ENCODE measurements at regions not wholly inside any gene's neighbourhood (a gene's known extent, or its start where the extent isn't known, plus 50 kb on each side); places are given as distances from the start of the nearest gene placed in this dataset.
"Not testable (repeated sequence)": the region's sequence is repeated elsewhere in the genome, so short reads cannot be mapped to it uniquely, and the experiment has no call there.

- in situ Hi-C loops (cut with HindIII; ENCODE audit: low sequenced_read_pairs): no loop called here
Observed at GRCh38 chr2:65969161-65969560, 465.8 kb upstream of the MEIS1 start.

DNA sequence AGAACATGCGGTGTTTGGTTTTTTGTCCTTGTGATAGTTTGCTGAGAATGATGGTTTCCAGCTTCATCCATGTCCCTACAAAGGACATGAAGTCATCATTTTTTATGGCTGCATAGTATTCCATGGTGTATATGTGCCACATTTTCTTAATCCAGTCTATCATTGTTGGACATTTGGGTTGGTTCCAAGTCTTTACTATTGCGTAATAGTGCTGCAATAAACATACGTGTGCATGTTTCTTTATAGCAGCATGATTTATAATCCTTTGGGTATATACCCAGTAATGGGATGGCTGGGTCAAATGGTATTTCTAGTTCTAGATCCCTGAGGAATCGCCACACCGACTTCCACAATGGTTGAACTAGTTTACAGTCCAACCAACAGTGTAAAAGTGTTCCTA is 471.6 kb upstream of the MEIS1 start:
- in situ Hi-C loops (cut with HindIII; ENCODE audit: low sequenced_read_pairs): not testable (repeated sequence)

- in situ Hi-C loops (cut with HindIII; ENCODE audit: low sequenced_read_pairs): no loop called here
Observed at GRCh38 chr2:65960953-65961352, 474.0 kb upstream of the MEIS1 start.

DNA sequence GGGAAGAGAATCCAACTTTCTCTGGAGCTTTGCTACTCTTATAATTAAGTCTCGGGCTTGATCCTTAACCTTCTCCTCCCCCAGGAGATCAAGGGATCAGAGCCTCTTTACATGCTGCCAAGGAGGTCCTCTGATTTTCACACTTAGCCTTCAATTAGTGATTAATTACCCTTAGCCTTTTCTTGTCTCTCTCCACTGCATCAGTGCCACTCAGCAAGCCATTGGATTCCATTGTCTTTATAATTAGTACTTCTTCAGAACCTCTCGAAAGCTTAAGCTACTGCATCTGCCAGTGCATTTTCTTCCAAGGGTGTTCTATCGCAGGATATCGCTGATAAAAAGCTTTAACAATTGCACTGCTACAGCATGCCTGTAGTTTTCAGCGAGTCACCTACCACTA is 477.0 kb upstream of the MEIS1 start:
- in situ Hi-C loops (cut with HindIII; ENCODE audit: low sequenced_read_pairs): no loop called here

DNA sequence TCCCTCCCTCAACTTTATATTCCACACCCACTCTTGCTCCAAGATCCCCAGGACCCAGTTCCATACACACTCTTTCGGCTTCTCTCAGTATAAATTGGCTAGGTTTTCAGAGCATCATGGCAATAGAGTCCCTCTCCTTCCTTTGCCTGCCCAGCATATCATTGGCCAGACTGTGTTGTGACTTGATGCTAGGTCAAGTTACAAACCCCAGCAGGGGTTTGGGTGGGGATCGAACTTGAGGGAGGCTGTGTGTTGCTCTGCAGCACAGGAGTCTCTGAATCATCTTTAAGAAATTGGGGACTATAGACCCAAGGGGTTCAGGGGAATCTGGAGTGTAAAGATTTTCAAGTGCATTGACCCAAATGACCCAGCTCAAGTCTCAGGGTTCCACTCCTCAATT is 477.5 kb upstream of the MEIS1 start:
- in situ Hi-C loops (cut with HindIII; ENCODE audit: low sequenced_read_pairs): no loop called here

DNA sequence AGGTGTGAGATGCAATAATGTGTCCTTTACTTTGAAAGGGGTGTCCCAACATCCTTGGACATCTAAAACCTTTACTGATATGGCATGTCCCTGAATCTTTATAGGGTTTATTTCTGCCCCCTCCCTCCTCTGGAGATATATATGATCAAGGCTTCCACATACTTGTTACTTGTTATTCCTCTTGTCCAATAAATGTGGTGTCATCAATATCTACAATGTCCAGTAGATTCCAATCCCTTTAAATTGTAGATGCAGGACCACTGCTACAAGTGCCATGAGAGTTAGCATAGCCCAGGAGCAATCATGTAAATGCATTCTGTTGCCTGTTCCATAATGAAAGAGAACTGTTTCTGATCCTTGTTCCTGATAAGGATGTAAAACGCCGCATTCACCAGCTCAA is 479.7 kb upstream of the MEIS1 start:
- in situ Hi-C loops (cut with HindIII; ENCODE audit: low sequenced_read_pairs): no loop called here

DNA sequence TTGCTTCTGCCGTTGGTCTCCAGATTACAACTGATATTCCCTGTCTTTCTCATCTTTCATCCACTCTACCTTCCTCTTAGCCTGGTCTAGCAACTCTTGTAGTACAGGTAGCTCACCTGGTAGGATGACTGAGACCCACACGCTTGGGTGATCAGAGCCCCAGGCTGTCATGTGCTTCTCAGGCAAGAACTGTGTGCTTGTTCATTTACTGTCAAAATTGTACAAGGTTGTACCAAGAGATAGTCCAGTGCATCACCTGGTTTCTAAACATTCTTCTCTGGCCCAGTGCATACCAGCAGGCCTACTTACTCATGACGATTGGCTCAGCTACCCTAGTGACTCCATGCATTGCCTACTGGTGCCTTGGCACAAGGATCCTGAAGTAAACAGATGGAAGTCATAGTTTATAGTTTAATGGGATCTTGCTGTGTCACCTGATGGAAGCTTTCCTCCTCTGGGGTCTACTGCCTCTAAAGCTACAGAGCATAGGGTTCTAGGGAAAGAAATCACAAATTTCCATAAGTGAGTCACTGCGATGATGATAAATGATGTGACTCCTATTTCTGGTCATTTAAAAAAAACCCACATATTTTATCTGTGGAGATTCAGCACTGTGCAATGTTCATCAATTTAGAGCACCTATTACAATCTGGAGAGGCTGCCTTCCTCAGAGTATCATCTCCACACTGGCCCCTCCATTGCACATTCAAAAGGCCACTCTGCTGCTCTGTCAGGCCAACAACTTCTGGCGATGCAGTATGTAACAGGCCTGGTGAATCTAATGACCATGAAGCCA is 481.8 kb upstream of the MEIS1 start:
- in situ Hi-C loops (cut with HindIII; ENCODE audit: low sequenced_read_pairs): no loop called here

- in situ Hi-C loops (cut with HindIII; ENCODE audit: low sequenced_read_pairs): no loop called here
Observed at GRCh38 chr2:65944213-65944612, 490.7 kb upstream of the MEIS1 start.

DNA sequence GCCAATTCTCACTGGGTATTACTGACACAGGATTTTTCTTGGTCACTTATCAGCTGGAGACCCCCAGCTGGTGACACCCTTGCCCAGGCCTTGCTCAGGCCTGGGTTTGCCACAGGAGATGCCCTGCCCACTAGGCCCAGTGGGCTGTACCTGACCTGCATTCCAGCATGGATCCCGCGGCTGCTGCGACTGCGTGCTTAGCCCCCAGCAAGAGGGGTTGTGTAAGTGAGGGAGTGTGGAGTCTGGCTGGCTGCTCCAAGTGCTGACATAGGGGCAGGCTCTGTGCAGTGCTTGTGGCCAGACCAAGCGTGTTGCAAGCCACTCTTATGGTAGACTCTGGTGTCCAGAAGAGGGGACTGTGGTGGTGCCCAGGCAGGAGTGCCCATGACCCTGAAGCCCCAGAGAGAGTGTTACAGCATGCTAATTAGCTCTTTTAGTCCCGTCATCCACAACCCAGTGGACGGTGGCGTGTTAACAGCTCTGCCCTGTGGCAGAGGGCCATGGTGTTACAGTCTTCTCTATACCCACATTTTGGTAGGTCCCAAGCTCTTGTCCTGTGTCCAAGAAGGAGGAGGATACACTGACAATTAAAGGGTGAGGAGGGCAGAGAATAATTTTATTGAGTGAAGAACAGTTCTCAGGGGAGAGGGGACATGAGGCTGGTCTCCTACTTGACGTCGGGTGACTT is 491.7 kb upstream of the MEIS1 start:
- in situ Hi-C loops (cut with HindIII; ENCODE audit: low sequenced_read_pairs): no loop called here

DNA sequence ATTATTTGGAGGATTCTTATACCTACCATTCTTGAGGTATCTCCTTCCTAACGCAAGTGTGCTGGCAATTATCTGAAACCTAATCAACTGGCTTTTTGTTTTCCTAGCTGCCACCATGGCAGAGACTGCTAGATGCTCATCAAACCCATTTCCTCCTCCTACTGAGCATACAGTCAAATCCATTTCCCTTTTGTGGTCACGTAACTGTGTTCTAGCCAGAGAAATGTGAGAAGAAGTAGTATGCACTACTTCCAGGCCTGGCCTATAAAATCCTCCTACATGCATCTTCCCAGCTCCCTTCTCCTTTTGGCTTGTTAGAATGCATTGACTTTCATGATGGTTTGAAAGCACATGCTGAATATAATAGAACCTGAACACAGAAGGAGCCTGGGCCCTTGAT is 494.1 kb upstream of the MEIS1 start:
- in situ Hi-C loops (cut with HindIII; ENCODE audit: low sequenced_read_pairs): no loop called here

DNA sequence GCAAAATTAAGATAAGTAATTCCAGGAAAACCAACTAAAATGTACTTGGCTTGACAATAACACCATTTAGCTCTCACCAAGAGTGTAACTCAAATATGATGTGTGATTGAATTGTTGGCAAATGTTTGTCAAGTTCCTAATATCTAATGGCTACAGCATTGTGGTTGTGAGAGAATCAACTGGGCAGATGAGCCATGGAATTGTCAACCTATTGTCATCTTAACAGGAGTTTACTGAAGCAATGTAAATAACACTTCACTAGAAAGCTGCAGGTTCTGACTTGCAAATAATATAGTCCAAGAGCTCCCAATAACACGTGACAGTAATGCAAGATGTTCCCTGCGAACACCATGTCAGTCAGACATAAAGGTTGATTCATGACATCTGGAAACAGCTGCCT is 495.2 kb upstream of the MEIS1 start:
- in situ Hi-C loops (cut with HindIII; ENCODE audit: low sequenced_read_pairs): no loop called here

GRCh38 chr2:65937379-65938160 is 497.4 kb upstream of the MEIS1 start:
- in situ Hi-C loops (cut with HindIII; ENCODE audit: low sequenced_read_pairs): no loop called here

GRCh38 chr2:65934992-65935629 is 499.8 kb upstream of the MEIS1 start:
- in situ Hi-C loops (cut with HindIII; ENCODE audit: low sequenced_read_pairs): no loop called here

- in situ Hi-C loops (cut with HindIII; ENCODE audit: low sequenced_read_pairs): no loop called here
Observed at GRCh38 chr2:65932571-65932970, 500.2 kb upstream of the SPRED2 start.

DNA sequence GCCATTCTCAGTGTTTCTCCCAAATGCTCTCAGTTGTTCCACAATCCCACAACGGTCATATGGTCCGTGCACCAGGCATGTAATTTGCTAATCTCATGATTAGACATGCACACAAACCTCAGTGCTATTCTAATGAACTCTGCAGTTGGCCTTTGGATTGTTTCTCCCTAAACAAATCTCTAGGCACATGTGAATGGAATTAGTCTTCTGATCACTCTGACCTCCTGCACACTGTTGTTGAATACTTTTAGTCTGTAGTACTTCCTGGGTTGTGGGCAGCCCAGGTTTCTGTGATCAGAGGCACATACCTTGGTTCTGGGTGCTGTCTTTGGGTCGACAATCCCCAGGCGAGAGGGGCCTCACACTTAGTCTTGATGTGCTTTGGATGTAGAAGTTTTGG is 498.7 kb upstream of the SPRED2 start:
- in situ Hi-C loops (cut with HindIII; ENCODE audit: low sequenced_read_pairs): no loop called here

DNA sequence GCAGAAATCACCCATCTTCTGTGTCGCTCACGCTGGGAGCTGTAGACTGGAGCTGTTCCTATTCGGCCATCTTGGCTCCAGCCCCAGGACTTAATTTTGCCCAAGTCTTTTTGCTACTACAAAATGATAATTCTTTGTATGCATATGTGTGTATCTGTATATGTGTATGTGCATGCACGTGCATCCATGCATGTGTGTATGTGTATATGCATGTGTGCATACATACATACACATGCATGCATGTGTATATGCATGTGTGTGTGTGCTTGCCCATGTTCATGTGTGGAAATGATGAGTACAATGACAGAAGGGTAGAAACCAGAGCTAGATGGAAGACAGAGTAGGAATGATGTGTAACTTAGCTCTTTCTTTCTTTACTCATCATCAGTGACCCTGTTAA is 497.9 kb upstream of the SPRED2 start:
- in situ Hi-C loops (cut with HindIII; ENCODE audit: low sequenced_read_pairs): no loop called here

GRCh38 chr2:65929664-65930063 is 497.3 kb upstream of the SPRED2 start:
- in situ Hi-C loops (cut with HindIII; ENCODE audit: low sequenced_read_pairs): not testable (repeated sequence)

DNA sequence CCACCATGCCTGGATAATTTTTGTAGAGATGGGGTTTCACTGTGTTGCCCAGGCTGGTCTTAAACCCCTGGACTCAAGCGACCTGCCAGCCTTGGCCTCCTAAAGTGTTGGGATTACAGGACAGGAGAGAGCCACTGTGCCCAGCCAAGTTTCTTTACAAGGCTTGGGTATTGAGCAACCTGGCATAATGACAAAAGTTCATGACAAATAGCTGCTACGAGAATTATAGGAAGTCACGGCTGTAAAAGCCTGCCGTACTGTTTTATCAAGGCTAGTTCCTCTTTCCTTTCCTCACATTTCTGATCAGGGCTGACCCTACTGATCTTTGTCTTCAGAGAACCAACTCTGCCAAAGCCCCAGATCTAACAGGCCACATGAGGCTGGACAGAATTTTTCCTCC is 490.4 kb upstream of the SPRED2 start:
- in situ Hi-C loops (cut with HindIII; ENCODE audit: low sequenced_read_pairs): no loop called here

DNA sequence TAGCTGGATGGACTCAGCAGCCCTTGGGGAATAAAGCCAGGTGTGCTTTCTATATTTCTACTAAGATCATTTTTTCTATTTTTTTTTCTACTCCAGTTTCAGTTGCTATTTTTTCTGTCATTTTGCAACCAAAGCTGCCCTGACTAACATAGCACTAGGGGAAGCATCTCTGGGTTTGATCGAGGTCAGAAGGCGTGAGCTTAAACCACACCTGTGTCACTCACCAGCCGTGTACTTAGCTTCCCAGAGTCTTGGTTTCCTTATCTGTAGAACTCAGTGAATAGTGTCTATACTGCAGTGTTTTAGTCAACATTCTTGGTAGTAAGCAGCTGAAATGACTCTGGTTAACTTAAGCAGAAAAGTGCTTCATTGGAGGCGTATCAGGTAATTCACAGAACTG is 489.6 kb upstream of the SPRED2 start:
- in situ Hi-C loops (cut with HindIII; ENCODE audit: low sequenced_read_pairs): no loop called here

DNA sequence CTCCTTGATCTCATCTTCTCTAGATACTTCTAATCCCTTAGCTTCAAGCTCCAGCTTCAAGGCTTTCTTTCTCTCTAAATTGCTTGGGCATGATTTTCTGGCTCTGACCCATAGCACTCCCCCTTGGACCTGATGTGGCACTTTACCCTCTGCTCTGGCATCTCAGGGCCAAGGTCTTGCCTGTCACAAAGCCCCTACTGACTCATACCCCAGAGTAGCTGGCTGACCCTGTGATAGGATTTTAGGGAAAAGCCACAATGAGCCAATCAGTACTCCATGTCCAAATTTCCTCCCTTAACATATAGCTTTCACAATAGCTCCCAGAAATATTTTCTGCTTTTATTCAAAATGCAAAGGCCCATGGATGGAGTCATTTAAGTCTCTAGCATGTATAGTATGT is 488.7 kb upstream of the SPRED2 start:
- in situ Hi-C loops (cut with HindIII; ENCODE audit: low sequenced_read_pairs): no loop called here

DNA sequence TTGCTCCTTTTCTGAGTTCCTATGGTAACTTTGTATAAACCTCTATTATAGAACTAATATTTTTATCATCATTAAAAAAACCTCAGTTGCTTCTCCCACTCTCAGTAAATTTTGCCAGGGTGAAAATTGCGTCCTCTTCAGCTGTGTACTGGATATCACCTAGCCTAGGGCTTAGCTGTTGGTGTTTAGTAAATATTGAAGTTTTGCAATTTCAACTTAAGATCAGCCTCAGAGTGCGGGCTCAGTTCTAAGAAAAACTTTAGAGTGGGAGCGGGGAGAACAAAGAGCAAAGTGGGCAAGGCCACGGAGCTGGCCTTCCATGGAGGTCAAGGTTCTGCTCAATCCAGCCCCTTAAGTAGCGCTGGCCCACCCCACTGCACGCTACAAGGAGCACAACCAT is 488.3 kb upstream of the SPRED2 start:
- in situ Hi-C loops (cut with HindIII; ENCODE audit: low sequenced_read_pairs): no loop called here

Measured in DLD1 (cell line).